AG04450 (cell line): ENCODE measurements at regions not wholly inside any gene's neighbourhood (a gene's known extent, or its start where the extent isn't known, plus 50 kb on each side); places are given as distances from the start of the nearest gene placed in this dataset.
"Not testable (repeated sequence)": the region's sequence is repeated elsewhere in the genome, so short reads cannot be mapped to it uniquely, and the experiment has no call there.

Experiments
- CTCF ChIA-PET: fragments of 300-600, 350-600 bp; formaldehyde crosslinking; extraction: SDS; loops from one replicate; lab custom pipeline; 2022; ENCODE audit warnings: antibody characterized with exemption, inconsistent platforms; lab: Charles Lee
- POLR2A ChIA-PET: fragments of 350-600 bp; formaldehyde crosslinking; extraction: SDS; loops from one replicate; lab custom pipeline; 2021; ENCODE audit warnings: antibody characterized with exemption, inconsistent platforms; lab: Yijun Ruan, JAX
- DNase-seq: peaks from one replicate; pipeline ENCODE4 v3.0.0-alpha.2; 2011; ENCODE audit warnings: low read depth, low spot score
- H3K27ac ChIP-seq: one replicate; pipeline ENCODE4 v1.5.1; 2012; ENCODE audit warnings: low read depth, low read length, control low read depth
- H3K27me3 ChIP-seq: one replicate; pipeline ENCODE4 v1.6.0; 2012; ENCODE audit warnings: low read length; ENCODE audit not compliant: control insufficient read depth, insufficient read depth
- H3K4me3 ChIP-seq: 2 replicates; pipeline ENCODE4 v1.5.1; 2011; ENCODE audit warnings: mild to moderate bottlenecking, low read depth, low read length, control low read depth
- H3K9me3 ChIP-seq: 2 replicates; pipeline ENCODE4 v1.5.1; 2012; ENCODE audit warnings: low read length; ENCODE audit not compliant: control insufficient read depth, insufficient read depth

DNA sequence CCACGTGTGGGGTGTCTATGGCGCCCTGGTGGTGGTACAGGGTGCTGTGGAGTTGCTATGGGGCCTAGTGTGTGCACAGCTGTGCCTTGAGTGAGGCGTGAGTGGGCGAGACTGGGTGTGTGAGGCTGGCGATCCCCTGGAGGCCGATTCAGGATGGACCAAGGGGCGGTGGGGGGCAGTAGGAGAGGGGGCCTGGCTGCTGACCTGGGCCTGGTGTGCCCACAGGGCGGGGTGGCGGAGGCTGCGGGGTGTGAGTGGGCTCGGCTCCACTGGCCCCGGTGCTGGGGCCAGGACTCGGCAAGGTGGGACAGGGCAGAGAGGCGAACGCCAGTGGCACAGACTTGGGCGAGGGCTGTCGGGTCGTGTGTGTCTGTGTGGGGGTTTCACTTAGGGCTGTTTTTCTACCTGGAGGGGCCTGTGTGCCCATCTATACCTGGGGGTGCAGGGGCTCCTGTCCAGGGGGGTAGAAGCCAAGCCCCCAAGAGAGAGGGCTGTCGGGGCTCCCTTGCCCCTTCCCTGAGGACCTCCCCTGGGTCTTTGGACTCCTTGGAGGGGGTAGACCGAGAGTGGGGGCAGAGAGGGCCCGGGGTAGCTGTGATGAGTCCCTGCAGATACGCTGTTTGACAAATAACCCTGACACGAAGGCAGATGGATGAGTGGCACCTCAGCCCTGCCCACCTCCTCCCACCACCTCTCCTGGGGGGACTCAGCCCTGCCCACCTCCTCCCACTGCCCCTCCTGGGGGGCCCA, 194.6 kb downstream of the TMEM121 start:
- peaks cover 50% of the 10 kb centered on the region for H3K9me3 ChIP-seq
- H3K27ac ChIP-seq, H3K4me3 ChIP-seq, CTCF ChIA-PET, DNase-seq, POLR2A ChIA-PET, H3K27me3 ChIP-seq: not testable (repeated sequence)

DNA sequence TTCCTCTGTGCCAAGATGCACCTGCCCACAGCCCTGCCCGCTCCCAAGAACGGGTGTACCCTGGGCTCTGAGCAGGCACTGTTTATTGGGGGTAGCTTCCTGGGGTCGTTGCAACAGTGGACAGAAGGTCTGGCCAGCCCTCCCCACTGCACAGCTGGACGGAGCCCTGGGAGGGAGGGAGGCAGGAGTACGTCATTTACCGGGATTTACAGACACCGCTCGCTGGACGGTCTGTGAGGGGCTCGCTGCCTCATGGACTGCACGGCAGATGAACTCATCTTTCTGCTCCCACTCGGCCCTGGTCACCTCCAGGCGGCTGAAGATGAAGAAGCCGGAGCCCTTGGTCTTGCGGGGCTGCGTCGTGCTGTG, 195.2 kb downstream of the TMEM121 start:
- peaks cover 50% of the 10 kb centered on the region for H3K9me3 ChIP-seq
- H3K27ac ChIP-seq, DNase-seq, H3K27me3 ChIP-seq, H3K4me3 ChIP-seq, CTCF ChIA-PET, POLR2A ChIA-PET: not testable (repeated sequence)

DNA sequence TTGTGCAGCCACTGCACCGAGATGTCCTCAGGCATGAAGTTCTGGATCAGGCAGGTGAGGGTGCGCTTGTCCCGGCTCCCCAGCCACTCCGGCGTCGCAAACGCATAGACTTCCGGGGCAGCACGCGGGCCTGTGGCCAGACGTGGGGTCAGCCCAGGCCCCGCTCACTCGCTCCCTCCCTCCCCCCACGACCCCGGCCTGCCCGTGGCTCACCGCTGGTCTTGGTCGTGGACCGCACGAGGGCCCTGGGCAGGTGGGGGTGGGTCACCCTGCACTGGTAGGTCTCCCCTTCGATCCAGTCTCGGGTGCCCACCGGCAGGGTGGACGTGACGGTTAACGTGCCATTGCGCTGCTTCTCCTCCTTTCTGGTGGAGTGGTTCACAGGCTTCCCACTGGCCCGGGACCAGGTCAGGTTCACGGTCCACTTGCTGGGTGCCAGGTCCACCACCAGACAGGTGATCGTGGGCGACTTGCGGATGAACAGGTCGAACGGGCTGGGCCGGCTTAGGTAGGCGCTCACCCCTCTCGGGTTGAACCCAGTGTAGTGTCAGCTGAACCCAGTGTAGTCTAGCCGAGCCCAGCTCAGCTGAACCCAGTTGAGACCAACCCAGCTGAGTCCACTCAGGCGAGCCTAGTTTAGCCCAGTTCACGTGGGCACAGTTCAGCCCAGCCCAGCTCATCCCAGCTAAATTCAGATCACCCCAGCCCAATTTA, 195.8 kb downstream of the TMEM121 start:
- POLR2A ChIA-PET, H3K4me3 ChIP-seq, H3K27me3 ChIP-seq, CTCF ChIA-PET, H3K27ac ChIP-seq, DNase-seq: not testable (repeated sequence)
- peaks cover 47% of the 10 kb centered on the region for H3K9me3 ChIP-seq

DNA sequence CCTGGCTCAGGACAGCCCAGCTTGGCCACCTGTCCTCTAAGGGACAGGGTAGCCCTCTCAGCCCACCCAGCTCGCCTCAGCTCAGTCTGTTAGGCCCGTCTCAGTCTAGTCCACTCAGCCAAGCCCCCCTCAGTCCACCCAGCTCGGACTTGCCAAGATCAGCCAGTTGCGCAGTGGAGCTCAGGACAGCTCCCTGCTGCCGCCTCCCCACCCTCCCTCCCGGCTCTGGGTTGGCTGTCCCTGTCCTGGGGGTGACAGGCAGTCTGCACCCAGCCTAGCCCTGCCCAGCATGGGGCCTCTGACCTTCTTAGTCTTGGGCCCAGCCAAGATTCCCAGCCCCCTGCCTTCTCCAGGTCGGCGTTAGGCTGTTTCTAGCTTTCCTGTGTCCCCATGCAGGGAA, 196.9 kb downstream of the TMEM121 start:
- H3K4me3 ChIP-seq, H3K27me3 ChIP-seq, POLR2A ChIA-PET, CTCF ChIA-PET, DNase-seq, H3K27ac ChIP-seq: not testable (repeated sequence)
- H3K9me3 ChIP-seq: peaks cover 42% of the 10 kb centered on the region

DNA sequence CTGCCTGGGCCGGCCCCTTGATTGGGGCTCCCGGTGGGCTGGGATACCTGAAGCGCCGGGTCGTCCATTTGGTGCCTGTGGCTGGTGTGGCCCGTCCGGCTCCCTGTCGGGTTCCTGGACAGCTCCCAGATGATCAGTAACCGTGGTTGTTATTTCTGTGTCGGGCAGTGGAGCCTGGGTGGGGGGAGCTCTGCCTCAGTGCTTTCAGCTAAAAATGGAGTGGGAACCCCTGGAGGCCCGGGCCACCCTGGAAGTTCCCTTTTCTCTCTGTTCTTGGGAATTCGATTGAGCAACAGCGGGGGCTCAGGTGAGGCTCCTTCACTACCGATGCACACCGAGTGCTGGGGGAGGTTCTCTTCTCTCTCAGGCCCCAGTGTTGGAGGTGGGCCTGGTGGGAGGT, 197.4 kb downstream of the TMEM121 start:
- H3K4me3 ChIP-seq, DNase-seq, H3K27ac ChIP-seq, POLR2A ChIA-PET, CTCF ChIA-PET, H3K27me3 ChIP-seq: not testable (repeated sequence)
- peaks cover 42% of the 10 kb centered on the region for H3K9me3 ChIP-seq

DNA sequence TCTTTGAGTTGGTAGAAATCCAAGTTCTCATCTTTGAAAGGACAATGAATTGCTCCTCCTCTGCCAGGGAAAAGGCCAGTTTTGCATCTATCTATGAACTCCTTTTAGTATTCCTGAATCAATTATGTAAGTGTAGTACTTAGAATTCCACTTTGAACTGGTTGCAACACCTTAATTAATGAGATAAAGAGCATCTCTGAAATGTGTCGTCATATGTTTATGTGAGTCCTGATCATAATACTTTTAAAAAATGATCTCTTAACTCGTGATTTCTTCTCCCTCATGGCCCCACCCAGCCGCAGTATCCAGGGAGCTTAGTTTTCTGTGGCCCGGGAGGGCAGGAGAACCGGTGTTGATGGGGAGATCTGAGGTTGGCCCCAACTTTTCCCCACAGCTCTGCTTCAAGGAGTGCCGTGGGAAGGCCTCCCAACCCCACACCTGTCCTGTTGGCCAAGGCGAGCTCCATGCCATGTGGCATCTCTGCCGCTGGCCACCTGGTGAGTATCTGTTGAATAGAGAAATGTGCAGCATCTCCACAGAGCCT, 203.5 kb downstream of the TMEM121 start:
- CTCF ChIA-PET, H3K4me3 ChIP-seq, H3K27ac ChIP-seq, POLR2A ChIA-PET, H3K27me3 ChIP-seq, DNase-seq: not testable (repeated sequence)
- peaks cover 38% of the 10 kb centered on the region for H3K9me3 ChIP-seq

DNA sequence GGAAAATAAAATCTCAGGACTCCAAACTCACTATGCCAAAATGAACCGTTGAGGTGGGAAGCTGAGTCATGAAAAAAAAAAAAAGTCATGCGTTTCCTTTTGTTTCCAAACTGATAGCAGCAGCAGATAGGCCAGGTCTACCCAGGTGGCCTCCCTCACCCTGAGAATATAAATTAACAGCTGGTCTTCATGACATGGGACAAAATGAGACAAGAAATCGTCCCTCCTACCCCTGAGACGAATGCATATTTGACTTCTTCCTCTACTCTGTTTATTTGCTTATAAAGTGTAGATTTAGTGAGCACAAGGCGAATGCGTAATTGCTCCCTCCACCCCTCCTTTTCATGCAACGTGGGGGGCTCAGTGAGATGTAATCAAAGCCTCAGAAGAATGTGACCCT, 204.3 kb downstream of the TMEM121 start:
- H3K27ac ChIP-seq, H3K27me3 ChIP-seq, CTCF ChIA-PET, POLR2A ChIA-PET, H3K4me3 ChIP-seq, DNase-seq: not testable (repeated sequence)
- peaks cover 38% of the 10 kb centered on the region for H3K9me3 ChIP-seq

DNA sequence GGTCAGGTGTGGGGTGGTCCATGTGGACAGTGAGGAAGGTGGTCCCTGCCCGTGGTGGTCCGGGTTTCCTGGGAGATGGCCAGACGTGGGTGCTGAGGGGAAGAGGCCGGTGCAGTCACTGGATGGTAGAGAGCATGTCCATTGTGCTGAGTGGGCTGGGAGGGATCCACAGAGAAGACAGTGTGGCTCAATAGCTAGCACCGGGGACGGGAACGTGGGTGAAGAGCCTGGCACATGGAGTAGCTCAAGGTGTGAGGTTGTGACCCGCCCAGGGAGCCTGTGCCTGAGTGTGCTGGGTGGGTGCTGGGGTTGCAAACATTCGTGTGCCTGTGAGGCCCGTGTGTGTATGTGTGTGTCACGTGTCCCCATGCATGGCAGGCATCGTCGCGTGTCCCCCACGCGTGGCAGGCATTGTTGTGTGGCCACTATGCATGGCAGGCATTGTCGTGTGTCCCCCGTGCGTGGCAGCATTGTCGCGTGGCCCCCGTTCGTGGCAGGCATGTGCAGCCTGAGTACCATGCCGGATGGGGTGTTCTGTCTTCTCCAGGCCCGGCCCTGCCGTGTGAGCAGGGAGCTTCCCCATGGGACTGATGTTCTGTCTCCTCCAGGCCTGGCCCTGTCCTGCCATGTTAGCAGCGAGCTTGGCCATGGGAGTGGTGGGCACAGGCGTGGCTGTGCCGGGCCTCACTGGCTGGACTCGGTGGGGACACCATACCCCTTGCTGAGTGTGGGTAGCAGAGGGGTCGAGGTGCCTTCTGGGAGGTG, 205.0 kb downstream of the TMEM121 start:
- POLR2A ChIA-PET, CTCF ChIA-PET, DNase-seq, H3K27ac ChIP-seq, H3K4me3 ChIP-seq, H3K27me3 ChIP-seq: not testable (repeated sequence)
- peaks cover 38% of the 10 kb centered on the region for H3K9me3 ChIP-seq
